HK-2 (cell line): ENCODE measurements at regions not wholly inside any gene's neighbourhood (a gene's known extent, or its start where the extent isn't known, plus 50 kb on each side); places are given as distances from the start of the nearest gene placed in this dataset.
"Not testable (repeated sequence)": the region's sequence is repeated elsewhere in the genome, so short reads cannot be mapped to it uniquely, and the experiment has no call there.

ENCODE experiments used
- DNase-seq: peaks from one replicate; pipeline ENCODE4 v3.0.0-alpha.2; 2018; ENCODE audit not compliant: unreplicated experiment

DNA sequence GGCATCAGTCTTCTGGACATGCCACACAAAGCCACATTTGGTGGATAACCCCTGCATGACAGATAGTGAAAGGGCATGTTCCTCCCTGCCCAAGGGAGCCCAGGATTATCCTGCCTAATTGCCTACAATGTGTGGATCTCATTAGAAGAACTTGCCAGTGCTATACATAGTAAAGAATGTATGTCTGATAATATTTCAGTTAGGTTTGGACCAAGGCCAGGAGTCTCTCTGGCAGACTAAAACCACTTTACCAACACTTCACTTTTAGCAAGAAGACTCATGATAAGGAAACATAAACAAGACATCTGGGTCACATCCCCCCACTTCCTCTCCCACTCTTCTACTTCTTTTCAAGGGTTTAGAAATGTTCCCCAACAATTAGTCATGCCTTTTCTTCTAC, 196.7 kb downstream of the MTERF1 start:
- no peak for DNase-seq

DNA sequence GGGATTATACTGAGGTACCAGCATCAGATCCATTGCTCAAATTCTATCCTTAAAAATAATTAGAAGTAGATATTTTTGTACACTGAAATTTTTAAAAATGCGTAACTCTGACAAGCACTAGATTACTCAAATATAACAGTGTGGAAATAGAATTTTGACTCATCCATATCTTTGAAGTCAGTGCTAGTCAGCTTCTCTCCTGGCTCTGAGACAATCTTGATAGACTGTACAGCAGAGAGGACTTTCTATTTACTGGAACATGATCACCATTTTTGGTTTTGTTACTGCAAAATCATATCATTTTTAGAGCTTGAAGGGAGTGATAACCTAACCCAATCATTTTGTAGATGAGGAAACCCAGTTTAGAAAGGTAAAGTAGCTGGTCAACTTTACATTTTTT, 195.0 kb downstream of the MTERF1 start:
- no peak for DNase-seq

DNA sequence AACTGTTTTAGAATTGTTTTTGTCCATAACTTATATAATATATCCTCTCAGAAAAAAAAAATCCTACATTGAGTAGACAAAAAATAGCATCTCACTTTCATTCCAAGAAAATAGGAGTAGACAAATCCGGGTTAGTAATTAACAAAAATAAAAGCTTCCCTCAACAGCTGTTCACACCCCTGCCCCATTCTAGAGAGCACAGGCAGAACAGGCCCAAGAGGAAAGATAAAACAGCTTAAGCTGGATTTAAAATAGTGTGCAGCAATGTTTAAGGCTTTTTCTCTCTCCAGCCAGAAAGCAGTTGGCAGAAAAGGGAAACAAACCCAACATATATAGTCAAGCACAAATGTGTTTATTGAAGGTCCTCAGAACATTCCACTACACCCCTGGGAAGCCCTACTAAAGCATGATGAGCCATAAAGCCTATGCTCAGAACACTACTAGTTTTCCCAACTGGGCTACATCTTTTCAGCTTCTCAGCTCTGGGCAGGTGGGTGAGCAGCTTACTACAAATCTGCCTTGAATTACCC, 189.9 kb downstream of the MTERF1 start:
- no peak for DNase-seq

DNA sequence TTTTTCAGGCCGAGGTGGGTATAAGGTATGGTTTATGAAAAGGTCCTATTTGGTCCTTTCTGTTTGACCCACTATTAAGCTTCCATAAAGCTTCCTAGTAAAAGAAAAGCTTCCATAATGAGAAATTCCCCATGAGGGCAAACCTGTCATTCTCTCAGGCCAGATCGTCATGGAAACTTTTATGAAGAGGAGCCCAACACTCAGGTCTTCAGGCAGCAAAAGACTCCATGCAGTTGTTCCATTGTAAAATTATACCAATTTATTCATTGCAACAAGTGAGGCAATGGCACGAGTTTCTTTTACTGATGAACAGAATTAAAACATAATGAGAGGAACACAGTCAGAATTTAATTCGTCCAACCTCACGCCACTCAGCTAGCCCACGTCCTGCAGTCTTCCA, 188.6 kb downstream of the MTERF1 start:
- DNase-seq: no peak

DNA sequence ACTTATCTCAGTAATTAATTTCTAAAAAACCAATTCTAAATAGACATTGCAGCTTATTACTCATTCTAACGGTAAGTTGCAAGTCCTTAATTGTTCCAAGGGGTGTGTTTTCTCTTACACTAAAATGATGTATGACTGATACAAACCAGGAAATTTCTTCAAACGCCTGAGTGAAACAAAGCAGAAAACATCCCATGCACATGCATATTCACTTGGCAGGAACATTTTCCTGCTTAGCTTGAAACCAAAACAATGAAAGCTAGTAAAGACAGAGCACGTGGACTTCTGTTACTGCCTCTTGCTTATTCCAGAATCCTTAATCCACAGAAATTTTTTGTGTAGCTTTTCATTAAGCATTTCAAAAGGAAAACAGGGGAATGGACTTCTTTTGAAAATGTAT, 187.7 kb downstream of the MTERF1 start:
- DNase-seq: no peak

DNA sequence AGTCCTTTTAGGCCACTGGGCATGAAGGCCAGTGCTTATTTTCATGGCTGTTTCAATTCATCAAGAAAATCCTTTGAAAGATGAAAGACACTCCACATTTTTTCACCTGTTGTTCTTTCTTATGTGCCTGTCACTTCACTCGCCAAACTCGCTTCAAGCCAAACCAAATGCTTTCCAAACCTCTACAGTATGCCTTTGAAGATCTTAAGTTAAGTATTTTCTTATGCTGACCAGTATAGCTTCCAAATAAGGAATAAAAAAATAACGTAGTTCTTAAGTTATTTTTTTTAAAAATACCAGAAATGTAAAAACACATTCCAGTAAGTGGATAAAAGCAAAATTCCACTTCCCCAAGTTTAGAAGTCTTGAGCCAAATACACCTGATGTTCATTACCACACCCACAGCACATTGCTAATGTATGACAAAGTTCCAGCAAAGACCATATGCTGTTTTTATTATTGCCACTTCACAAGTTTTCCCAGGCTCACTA, 186.1 kb downstream of the MTERF1 start:
- no peak for DNase-seq

DNA sequence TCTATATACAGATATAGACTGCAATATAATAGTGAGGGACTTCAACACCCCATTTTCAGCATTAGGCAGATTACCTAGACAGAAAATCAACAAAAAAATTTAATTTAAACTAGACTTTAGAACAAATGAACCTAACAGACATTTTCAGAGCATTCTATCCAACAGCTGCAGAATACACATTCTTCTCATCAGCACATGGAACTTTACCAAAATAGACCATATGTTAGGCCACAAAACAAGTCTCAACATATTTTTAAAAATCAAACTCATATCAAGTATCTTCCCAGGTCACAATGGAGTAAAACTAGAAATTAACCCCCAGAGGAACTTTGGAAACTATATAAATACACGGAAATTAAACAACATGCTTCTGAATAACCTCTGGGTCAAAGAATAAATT, 169.6 kb downstream of the MTERF1 start:
- DNase-seq: no peak

DNA sequence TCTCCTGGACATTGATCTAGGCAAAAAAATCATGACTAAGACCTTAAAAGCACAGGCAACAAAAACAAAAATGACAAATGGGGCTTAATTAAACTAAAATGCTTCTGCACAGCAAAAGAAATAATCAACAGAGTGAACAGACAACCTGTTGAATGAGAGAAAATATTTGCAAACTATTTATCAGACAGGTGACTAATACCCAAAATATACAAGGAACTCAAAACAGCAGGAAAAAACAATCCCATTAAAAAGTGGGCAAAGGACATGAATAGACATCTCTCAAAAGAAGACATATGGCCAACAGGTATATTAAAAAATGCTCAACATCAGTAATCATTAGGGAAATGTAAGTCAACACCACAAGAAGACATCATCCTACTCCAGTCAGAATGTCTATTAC, 166.8 kb downstream of the MTERF1 start:
- DNase-seq: no peak

DNA sequence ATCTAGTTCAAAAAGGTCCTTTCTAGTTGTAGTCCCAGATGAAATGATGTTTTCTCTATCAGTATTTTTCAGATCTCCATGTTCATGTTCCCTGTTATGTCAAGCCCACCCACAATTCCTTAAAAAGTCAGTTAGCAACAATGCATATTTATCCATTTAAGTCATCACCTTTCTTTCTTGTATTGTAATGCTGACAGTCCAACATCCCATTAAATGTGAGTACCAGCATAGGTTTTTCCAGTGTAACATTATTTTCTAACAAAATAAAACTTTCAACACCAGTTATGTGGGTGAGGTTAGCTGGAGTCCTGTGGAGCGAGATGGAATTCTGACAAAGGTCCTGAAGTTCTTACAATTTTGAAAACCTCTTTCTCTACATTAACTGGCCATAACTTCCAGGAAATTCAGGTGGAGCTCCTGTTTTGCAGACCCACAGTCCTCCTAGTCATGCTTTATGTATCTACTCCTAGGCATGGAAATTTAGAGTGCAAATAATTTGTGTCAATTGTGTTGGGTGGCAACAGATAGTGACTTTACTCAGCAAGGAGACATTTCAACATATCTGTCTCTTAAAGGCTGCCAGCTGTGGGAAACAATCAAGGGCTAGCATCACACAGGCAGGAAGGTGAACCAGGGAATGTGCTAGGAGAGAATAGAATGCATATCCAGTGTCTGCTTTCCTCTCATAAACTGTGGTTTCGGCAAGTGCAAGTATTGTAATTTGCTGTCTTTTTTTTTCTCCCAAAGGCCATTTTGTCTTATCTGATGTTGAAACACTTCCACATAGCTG, 162.6 kb downstream of the MTERF1 start:
- no peak for DNase-seq

DNA sequence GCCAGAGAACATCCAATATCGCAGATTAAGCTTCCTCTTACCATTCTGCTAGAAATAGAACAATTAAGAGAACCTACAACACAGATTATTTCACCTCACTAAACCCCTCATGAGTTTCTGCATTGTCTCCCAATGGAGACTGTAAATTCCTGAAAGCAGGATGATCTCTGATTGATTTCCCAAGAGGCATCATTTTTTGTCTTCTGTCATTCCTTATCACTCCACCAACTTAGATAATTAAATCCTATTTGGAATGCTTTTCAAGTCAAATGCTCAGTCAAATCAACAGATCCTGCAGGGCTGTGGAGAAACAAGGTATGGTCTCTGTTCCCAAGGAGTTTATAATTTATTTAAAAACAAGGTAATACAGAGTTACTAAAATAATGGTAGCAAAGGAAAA, 161.5 kb downstream of the MTERF1 start:
- no peak for DNase-seq

DNA sequence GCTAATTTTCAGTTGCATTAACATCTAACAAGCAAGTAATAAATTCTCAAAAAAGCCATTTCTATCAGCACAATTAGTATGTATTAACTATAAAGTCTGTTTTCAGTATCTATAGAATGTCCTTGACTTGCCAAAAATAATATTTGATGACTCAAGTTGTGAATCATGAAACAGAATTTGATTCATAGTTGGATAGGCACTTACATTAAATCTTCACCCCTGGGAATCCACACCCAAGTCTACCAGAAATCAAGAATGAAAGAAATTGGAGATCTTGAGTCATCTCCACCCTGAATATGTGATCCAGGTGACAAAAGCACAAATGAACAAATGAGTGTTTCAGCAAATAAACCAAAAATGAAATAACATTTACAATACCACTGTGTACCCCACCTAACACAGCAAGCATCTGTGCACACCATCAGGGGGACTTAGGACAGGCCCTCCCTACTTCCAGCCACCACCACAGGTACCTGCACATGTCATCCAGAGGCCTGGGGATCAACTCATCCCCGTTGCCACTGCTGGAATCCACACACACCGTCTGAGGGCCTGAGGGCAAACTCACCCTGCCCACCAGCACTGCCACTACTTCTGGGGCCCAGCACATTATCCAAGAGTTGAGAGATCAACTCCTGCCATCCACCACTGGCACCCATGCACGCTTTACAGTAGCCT, 160.1 kb downstream of the MTERF1 start:
- DNase-seq: no peak

DNA sequence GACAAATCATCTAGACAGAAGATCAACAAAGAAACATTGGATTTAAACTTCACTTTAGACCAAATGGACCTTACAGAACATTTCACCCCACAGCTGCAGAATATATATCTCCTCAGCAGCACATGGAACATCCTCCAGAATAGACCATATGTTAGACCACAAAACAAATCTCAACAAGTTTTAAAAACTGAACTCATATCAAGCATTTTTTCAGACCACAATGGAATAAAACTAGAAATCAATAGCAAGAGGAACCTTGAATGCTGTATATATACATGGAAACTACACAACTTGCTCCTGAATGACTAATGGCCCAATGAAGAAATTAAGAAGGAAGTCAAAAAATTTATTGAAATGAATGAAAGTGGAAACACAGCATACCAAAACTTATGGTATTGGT, 157.7 kb downstream of the MTERF1 start:
- no peak for DNase-seq

DNA sequence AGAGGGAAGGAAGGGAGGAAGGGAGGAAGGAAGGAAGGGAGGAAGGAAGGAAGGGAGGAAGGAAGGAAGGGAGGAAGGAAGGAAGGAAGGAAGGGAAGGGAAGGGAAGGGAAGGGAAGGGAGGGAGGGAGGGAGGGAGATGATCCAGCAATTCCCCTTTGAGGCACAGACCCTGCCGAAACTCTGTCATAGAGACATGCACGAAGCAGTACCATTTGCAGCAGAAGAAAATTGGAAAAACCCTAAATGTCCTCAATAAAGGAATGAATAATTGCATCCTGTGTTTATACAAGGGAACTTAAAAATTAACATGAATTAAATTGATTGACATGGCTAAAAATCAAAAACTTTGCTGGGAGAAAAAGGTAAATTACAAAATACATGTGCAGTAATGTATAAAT, 151.5 kb downstream of the MTERF1 start:
- DNase-seq: not testable (repeated sequence)

DNA sequence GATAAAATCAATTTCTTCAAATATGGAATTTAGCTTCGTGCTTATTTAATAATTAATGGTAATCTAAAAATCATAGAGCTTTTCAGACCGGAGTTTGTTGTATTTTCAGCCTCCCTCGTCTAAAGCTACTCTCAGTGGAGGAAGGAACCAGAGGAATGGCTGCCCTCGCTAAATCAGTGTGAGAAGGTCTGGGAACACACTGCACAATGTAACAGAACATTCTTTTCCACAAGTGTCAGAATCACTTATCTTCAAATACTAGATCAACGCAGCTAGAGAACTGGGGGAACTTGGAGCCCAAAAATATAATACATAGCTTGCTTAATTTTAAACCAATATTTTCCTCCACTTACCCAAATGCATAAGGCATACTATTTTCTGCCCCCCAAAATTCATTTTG, 148.5 kb downstream of the MTERF1 start:
- DNase-seq: no peak

DNA sequence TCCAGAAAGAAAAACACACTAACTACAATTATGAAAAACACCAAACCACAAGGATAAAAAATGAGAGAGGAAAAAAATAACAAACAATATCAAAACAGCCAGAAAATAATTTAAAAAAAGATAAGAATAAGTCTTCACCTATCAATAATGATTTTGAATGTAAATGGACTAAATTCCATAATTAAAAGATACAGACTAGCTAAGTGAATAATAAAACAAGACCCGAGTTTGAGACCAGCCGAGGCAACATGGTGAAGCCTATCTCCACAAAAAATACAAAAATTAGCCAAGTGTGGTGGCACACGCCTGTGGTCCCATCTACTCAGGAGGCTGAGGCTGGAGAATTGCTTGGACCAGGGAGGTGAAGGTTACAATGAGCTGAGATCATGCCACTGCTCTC, 131.1 kb downstream of the MTERF1 start:
- no peak for DNase-seq

DNA sequence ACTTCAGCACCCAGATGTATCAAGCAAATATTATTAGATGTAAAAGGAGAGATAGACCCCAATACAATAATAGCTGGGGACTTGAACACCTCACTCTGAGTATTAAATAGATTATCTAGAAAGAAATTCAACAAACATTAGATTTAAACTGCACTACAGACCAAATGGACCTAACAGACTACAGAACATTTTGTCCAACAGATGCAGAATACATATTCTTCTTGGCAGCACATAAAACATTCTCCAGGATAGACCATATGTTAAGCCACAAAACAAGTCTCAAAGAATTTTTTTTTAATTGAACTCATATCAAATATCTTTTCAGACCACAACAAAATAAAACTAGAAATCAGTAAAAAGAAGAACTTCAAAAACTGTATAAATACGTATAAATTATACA, 130.4 kb downstream of the MTERF1 start:
- DNase-seq: no peak

DNA sequence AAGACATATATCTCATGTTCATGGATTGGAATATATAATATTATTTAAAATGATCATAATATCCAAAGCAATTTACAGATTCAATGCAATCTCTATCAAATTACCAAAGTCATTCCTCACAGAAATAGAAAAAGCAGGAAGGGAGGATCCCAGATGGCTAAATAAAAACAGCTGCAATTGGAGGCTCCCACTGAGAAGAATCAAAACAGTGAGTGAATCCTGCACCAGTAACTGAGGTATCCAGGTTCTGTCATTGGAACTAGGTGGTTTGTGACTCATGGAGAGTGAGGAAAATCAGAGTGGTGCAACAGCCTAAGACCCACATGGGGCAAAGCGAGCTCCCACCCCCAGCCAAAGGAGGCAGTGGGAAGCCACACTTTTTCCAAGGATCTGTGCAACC, 128.4 kb downstream of the MTERF1 start:
- DNase-seq: no peak

DNA sequence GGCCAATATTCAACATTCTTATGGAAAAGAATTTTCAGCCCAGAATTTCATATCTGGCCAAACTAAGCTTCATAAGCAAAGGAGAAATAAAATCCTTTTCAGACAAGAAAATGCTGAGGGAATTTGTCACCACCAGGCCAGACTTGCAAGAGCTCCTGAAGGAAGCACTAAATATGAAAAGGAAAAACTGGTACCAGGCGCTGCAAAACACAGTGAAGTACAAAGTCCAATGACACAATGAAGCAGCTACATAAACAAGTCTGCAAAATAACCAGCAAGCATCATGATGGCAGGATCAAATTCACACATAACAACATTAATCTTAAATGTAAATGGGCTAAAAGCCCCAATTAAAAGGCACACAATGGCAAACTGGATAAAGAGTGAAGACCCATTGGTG, 126.2 kb downstream of the MTERF1 start:
- DNase-seq: not testable (repeated sequence)

DNA sequence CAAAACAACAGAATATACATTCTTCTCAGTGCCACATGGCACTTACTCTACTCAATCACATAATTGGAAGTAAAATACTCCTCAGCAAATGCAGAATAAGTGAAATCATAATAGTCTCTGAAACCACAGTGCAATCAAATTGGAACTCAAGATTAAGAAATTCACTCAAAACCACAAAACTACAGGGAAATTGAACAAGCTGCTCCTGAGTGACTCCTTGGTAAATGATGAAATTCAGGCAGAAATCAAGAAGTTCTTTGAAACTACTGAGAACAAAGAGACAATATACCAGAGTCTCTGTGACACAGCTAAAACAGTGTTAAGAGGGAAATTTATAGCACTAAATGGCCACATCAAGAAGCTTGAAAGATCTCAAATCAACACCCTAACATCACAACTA, 125.4 kb downstream of the MTERF1 start:
- DNase-seq: not testable (repeated sequence)

DNA sequence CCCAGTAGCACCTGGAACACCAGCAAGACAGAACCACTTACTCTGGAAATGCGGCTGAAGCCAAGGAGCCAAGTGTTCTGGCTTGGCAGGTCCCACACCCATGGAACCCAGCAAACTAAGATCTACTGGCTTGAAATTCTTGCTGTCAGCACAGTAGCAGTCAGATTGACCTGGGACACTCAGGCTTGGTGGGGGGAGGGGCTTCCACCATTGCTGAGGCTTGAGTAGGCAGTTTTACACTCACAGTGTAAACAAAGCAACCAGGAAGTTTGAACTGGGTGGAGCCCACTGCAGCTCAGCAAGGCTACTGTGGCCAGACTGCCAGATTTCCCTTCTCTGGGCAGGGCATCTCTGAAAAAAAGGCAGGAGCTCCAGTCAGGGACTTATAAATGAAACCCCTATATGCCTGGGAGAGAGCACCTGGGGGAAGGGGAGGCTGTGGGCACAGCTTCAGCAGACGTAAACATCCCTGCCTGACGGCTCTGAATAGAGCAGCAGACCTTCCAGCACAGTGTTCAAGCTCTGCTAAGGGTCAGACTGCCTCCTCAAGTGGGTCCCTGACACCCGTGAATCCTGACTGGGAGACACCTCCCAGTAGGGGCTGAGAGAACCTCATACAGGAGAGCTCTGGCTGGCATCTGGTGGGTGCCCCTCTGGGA, 121.2 kb downstream of the MTERF1 start:
- peak; percentile 6 for DNase-seq

DNA sequence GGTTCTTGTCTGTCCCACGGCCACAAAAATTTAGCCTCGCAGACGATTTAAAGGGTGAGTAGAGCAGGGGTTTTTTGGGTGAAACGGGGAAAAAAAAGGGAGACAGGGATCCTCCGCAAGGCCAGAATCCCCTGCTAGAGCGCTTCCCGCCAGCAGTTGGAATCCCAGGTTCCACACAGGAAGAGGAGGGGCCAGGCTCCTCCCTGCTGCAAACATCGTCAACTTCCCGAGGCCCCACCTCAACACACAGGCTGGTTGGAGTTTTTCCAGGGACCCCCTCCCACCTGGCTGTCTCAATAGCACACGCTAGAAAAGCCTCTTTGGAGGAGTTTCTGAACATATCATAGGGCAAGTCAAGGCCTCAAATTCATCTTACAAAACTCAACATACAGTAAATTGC, 112.7 kb downstream of the MTERF1 start:
- no peak for DNase-seq

DNA sequence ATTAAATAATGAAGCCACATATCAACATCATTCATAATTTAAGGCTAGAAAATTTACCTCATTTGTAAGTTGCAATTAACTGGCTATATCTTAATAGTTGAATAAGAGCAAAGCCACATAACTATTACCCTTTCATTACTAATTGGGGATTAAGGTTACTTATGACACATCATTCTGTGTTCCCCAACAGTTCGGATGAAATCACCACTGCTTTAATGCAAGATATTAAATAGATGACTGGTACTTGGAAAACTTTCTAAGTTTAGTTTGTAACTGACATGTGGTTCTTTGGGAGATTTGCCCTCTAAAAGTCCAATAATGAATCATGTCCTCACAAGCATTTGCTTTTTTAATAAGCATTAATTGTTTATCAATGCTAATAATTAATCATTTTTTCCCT, 109.1 kb downstream of the MTERF1 start:
- DNase-seq: no peak
